NOMO-1 treated with dmso at 0.1 percent for 144 hours (cell line): ENCODE measurements at regions not wholly inside any gene's neighbourhood (a gene's known extent, or its start where the extent isn't known, plus 50 kb on each side); places are given as distances from the start of the nearest gene placed in this dataset.
"Not testable (repeated sequence)": the region's sequence is repeated elsewhere in the genome, so short reads cannot be mapped to it uniquely, and the experiment has no call there.

ENCODE experiments used
- DNase-seq: peaks from one replicate; lab custom pipeline; 2025; ENCODE audit not compliant: unreplicated experiment; lab: John Stamatoyannopoulos, UW

GRCh38 chr2:7696556-7696955 lies 779.3 kb downstream of the RNF144A start:
- DNase-seq, result not testable (repeated sequence)

DNA sequence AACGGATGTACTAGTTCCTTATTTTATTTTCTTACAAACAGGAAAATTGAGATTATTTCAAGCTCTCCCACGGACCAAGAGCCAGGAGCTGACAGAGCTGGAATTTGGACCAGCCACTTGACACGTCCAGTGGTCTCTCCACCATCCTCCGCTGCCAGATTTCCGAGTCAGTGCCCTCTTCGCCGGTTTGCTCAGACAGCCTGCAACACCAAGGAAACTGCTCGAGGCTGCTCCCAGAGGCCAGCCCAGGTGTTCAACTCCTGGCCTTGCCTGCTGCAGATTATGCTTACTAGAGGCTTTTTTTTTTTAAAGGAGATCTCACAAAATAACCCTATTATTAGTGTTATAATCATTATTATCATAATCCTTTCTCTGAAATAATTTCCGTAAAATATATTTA lies 779.8 kb downstream of the RNF144A start:
- DNase-seq, result no peak

GRCh38 chr2:7701791-7702190 lies 784.6 kb downstream of the RNF144A start:
- no peak for DNase-seq

DNA sequence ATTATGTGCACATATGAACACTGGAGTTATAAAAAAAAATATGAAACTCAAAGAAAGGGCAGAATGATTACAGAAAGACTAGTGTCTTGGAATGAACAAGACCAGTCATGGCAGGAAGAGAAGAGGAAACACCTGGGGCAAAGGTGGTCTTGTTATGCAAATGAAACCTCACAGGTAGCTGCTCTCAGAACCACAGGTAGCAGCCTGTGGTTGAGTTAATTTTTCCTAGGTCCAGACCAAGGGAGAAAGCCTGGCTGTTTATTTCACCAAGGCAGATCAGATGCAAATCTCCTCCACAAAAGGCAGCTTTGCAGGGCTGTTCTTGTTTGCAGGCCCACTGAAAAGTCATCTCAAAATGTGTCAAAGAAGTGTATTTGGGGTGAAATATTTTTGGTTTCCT lies 785.8 kb downstream of the RNF144A start:
- DNase-seq, result no peak

DNA sequence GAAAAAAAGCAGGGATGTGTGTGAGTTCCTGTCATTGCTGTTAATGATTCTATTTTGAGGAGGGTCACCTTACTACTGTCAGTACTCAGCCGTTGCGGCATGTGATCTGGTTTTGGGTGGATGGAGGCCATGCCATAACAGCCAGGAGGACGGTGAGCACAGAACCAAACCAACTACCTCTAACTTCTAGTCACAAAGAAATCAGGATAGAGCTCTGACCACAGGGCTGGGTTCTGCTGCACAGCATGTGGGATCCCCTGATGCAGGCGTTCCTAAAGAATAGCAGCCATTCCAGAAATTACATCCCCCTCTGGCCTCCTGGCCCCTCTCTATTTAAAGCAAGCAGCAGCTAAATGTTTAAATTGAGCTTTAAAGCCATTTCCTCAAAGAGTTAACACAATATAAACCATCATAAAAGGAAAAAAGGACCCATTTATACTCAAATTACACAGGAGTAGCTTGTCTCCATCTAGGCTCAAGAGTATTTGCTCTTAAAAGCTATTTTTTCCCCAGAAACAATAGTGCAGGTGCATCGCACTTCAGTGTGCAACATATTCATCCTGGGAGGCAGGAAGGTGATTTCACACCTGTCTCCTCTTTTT lies 786.4 kb downstream of the RNF144A start:
- DNase-seq, result no peak

DNA sequence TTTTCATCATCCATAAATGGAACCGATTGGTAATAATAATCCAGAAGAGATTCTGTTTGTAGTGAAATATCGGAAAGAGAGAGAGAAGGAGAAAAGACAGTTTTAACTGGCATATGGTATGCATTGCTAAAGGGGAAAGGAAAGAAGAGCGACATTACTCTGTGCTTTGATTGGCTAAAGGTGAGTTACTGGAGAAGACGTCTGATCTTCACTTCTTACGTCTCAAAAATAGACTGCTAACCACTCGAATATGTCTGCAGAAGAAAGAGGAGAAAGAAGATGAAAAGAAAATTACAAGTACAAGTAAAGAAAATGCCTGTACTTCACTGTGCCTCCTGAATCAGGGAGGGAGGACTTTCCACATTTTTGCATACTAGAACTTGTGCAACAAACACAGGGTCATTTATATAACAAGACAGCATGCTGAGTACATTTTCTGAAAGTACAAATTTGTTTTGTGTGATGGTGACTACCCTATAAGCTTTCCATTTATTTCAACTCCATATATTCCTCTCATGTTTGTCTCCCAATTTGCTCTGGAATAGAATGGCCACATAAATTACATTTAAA lies 787.2 kb downstream of the RNF144A start:
- DNase-seq, result no peak

DNA sequence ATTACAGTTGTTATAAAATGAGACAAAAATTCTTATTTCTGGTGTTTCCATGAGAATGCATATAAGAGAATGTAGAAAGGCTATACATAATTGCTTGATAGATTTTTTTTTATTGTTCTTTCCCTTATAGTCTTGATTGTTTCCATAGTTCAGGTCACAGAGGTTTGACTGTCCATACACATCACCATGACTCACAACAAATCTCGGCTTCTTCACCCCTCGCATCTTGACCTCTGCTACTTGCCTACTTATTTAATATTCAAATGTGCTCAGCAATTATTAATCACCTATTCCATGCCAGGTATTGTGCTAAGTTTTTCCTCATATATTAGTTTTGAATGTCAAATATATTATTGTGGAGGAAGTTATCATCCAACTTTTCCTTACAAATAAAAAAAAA lies 789.6 kb downstream of the RNF144A start:
- DNase-seq, result no peak

DNA sequence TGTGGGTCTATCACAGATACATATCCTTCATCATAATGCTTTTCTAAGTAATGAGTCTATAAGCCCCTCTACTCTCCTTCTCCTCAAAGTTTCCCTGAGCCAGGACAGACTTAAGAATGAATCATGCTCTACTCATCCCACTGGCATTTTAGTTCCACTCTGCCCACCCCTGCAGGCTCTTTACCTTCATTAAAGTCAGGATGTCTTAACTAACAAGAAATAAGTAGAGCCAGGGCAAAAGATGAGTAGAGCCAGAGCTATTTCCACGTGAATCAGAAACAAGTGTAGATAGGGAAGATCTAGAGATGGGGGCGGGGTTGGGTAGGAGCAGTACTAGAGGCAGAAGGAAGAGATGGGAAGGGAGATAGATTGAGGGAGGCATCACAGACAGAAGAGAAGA lies 790.5 kb downstream of the RNF144A start:
- no peak for DNase-seq

DNA sequence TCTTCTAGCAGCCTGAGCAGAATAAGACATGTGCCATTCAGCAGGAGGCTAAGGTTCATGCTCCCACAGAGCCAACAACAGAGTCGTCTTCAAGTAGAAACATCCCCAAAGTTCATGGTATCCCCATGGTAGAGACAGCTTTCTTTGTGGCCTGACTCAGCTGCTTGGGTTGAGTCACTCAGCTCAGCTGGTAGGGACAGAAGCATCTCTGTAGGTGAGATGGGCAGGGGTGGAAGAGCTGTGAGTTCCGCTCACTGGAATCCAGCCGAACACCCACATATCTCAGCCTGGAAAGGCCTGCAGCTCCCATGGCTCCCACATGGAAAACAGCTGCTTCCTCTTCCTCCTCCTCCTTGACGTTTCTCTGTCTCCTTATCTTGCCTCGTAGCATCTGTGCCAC lies 792.7 kb downstream of the RNF144A start:
- DNase-seq, result no peak

GRCh38 chr2:7711167-7711566 lies 794.0 kb downstream of the RNF144A start:
- no peak for DNase-seq

- no peak for DNase-seq
Measured at GRCh38 chr2:7719876-7720275, 802.7 kb downstream of the RNF144A start.

- DNase-seq, result no peak
Measured at GRCh38 chr2:7721413-7721995, 804.3 kb downstream of the RNF144A start.

GRCh38 chr2:7722212-7722910 lies 805.1 kb downstream of the RNF144A start:
- no peak for DNase-seq

DNA sequence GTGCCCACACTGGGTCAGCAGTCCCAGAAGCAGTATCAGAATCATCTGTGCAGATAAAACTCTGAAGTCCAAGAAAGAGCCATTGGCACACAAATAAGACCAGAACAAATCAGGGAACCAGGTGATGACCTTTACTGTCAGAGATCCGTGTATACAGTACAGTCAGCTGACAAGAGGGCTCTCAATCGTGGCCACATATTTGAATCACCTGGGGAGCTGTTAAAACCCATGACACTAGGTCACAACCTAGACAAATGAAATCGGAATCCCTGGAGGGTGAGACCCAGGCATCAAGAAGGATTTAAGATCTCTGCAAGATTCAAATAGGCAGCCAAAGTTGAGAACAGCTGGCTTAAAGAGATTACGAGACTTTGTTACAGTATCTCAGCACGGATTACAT lies 807.1 kb downstream of the RNF144A start:
- DNase-seq, result no peak

- DNase-seq, result no peak
Measured at GRCh38 chr2:7725171-7725849, 808.1 kb downstream of the RNF144A start.

DNA sequence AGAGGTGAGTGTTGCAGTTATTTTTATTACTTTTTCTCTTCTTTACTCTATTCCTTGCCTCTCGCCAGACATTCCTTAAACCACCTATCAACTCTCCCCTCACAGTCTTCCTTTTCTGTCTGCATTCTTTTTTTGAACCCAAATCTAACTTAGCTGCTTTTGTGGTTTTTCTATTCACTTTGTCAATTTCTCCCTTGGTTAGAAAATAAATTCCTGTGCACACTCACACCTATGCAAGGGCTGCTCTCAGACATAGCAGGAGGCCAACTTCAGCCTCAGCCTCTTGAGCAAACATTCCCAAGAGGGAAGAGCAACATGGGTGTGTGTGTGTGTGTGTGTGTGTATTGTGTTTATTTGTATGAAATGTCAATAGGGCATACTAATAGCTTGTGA lies 808.6 kb downstream of the RNF144A start:
- DNase-seq, result no peak

- no peak for DNase-seq
Measured at GRCh38 chr2:7726989-7727388, 809.8 kb downstream of the RNF144A start.

- DNase-seq, result no peak
Measured at GRCh38 chr2:7728388-7728787, 811.2 kb downstream of the RNF144A start.

GRCh38 chr2:7730449-7730848 lies 813.2 kb downstream of the RNF144A start:
- no peak for DNase-seq

GRCh38 chr2:7730990-7731389 lies 813.8 kb downstream of the RNF144A start:
- no peak for DNase-seq

DNA sequence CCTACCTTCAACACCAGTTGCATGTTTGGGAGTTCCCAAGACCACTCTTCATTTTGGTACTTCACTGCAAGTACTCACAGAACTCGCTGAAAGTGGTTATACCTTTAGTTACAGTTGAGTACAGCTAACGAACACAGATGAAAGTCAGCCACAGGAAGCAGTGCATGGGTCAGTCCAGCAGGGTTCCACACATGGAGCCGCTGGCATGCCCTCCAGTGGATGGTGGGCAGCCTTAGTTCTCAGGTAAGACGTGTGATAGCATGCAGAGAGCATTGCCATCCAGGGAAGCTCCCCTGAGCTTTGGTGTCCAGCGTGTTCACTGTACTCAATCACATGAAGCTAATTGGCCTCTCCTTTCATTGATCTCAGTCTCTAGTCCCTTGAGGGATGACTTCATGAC lies 815.3 kb downstream of the RNF144A start:
- no peak for DNase-seq
